NCI-H146 (cell line): ENCODE measurements at regions not wholly inside any gene's neighbourhood (a gene's known extent, or its start where the extent isn't known, plus 50 kb on each side); places are given as distances from the start of the nearest gene placed in this dataset.
"Not testable (repeated sequence)": the region's sequence is repeated elsewhere in the genome, so short reads cannot be mapped to it uniquely, and the experiment has no call there.

ENCODE experiments used
- DNase-seq: peaks from one replicate; lab custom pipeline; 2025; lab: John Stamatoyannopoulos, UW

DNA sequence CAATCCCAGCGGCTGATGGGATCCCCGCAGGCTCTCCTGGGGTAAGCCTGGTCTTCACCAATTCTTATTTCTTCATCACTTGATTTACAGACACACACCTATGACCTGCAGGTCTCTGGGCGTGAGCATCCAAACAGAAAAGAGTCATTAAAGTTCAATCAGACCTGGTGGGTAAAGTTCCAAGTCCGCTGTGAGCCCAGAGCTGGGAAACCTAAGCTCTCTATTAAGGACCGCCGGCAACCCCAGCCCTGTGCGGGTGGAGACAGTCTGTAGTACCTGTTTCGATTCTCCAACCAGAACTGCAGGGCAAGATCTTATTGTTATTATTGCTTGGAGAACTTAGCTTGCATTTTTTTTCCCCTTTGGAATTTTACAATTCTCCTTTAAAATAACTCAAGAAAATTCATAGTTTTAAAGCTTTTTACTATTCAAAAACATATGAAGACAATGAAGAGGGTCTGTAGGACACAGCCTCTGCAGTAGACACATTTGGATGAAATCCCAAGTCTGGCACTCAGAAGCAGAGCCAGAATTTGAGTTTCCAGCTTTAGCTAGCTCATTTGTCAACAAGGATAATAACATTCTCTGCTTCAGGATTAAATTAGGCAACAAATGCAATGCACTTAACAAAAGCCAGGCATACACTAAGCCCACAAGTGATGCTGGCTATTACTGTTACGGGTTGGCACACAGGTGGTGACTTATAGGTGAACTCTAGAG is 376.4 kb downstream of the INSIG2 start:
- no peak for DNase-seq

- DNase-seq: no peak
Measured at GRCh38 chr2:118464046-118464445, 375.8 kb downstream of the INSIG2 start.

DNA sequence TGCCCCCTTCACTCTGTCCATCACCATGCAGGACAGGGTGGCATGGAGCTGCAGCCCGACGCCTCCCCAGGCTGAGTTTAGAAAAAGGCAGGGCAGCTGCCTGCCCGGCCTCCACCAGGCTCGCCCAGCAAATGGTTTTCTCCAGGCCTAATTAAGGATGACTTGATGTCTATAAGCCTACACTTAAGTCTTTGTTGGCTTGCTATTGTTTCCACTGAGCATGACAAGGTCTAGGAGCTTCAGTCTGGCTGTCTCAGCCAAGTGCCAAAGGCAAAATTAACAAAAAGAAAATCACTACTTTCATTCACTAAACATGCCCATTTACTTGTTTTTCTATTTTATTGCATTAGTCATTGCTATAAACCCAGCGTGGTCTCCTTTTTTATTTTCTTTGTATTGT is 372.2 kb downstream of the INSIG2 start:
- no peak for DNase-seq

- DNase-seq: no peak
Measured at GRCh38 chr2:118459426-118459825, 371.2 kb downstream of the INSIG2 start.

- no peak for DNase-seq
Measured at GRCh38 chr2:118457951-118458350, 369.7 kb downstream of the INSIG2 start.

GRCh38 chr2:118449401-118449800 is 361.1 kb downstream of the INSIG2 start:
- no peak for DNase-seq

DNA sequence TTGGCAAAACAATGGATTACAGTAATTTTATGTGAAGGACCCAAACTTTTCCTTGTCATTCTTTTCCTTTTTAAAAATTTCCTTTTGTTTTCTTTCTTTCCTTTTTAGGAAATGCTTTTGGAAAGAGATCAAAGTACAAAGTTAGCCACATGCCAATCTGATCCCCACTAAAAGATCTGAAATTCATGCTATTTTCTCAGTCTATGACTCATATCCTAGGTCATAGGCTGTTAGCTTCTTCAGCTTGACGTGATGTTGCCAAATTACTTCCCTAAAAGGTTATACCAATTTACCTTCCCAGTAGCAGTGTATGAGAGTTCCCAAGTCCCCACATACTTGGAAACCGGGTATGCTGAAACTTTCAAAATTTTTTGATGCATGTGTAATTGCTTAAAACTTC is 355.3 kb downstream of the INSIG2 start:
- DNase-seq: no peak

GRCh38 chr2:118442996-118443553 is 354.8 kb downstream of the INSIG2 start:
- no peak for DNase-seq

- no peak for DNase-seq
Measured at GRCh38 chr2:118442046-118442445, 353.8 kb downstream of the INSIG2 start.

DNA sequence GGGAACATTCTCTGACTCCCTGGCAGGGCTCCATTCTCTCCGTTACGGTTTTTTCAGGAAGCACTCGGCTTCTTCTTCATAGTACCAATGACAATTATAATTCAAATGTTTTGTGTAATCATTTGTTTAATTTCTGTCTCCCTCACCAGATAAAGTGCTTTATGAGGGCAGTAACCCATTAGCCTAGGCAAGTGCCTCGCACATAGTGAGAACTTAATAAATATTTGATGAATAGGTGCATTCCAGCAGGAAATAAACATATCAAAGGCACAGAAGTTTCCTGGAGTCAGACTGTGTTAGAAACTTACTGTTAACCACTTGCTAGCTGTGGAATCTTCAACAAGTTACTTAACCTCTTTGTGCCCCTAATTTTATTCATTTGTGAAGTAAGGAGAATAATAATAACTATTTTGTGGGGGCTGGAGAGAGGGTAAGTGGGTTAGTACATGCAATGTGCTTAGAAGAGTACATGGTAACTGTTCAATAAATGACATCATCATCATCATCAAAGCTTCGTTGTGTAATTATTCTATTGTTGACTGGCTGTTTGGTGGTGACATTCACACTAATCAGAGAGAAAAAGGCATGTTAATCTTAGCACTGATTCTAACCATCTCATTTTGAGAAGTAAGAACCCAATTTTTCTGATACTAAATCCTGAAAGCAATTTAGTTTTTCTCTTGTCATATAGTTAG is 352.3 kb downstream of the INSIG2 start:
- no peak for DNase-seq

- no peak for DNase-seq
Measured at GRCh38 chr2:118437501-118437900, 349.2 kb downstream of the INSIG2 start.

DNA sequence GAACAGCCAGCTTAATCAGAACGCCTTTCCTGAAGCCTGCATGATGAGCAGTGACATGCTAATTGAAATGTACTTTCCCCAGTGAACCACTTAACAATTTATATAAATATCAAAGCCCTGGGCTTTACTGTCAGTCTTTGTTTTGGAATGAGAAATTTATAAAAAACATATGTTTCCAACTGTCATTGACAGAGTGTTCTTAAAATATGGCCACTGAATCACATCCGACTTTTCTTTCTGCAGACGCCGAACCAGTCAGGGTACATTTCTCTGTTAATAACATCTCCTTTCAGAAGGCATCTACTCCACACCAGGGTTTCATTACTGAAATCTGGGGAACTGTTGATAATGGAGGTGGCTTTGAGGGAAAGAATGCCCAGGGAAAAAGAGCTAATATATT is 343.7 kb downstream of the INSIG2 start:
- no peak for DNase-seq

- no peak for DNase-seq
Measured at GRCh38 chr2:118431586-118431985, 343.3 kb downstream of the INSIG2 start.

- no peak for DNase-seq
Measured at GRCh38 chr2:118431165-118431517, 342.9 kb downstream of the INSIG2 start.

DNA sequence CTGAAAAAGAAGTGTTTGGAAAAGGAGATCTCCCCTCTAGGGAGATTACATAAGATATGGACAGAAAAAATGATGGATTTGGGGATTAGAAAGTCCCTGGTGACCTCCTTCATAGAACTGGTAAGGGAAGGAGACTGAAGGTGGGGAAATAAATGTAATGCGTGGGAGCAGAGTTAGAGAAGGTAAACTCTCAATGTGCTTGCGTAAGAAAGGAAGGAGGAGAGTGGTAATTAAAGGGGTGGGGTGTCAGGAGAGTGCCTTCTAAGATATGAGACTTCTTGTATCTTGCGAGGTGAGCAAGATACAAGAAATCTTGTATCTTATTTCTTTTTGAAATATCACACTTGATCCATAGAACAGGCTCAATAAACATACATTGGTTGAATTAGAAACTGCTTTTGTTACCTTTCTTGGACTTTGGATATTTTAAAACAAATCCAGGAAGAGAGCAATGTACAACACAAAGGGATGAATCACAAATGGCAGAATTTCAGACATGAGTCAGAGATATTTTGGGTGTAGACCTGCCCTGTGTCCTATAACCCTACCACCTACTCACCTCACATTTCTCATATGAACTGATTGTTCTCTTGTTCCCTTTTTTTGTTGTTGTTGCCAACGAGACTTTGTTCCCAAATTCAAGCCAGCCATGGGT is 342.4 kb downstream of the INSIG2 start:
- DNase-seq: no peak

DNA sequence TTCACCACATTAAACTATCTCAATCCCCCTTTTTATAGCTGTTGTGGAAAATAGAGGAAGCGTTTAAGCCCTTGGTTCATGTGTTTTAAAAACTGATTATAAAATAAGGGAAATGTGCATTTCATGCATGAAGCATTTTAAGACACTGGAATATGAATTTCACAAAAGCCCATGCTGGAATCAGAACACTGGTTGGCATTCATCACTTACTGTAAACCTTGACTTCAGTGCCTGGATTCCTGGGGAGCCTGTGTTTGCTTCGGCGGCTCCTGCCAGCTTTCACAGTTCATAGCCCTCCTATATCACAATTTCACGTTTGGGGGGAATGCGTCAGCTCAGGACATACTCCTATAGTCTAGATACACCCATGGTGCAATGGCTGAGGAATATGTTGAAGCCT is 336.9 kb downstream of the INSIG2 start:
- no peak for DNase-seq

- DNase-seq: no peak
Measured at GRCh38 chr2:118423776-118424175, 335.5 kb downstream of the INSIG2 start.

DNA sequence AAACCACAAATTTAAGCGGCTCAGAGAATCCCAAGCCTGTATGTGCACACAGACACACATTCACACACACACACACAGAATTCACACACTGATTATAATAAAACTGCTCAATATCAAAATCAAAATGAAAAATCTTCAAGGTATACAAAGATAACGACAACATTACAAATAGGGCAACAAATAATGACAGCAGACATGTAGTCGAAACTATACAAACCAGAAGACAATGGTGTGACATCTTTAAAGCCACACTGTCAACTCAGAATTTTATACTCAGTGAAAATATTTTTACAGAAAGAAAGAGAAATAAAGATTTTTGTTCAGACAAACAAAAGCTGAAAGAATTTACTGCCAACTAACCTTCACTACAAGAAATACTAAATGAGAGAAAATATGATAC is 333.4 kb downstream of the INSIG2 start:
- no peak for DNase-seq

DNA sequence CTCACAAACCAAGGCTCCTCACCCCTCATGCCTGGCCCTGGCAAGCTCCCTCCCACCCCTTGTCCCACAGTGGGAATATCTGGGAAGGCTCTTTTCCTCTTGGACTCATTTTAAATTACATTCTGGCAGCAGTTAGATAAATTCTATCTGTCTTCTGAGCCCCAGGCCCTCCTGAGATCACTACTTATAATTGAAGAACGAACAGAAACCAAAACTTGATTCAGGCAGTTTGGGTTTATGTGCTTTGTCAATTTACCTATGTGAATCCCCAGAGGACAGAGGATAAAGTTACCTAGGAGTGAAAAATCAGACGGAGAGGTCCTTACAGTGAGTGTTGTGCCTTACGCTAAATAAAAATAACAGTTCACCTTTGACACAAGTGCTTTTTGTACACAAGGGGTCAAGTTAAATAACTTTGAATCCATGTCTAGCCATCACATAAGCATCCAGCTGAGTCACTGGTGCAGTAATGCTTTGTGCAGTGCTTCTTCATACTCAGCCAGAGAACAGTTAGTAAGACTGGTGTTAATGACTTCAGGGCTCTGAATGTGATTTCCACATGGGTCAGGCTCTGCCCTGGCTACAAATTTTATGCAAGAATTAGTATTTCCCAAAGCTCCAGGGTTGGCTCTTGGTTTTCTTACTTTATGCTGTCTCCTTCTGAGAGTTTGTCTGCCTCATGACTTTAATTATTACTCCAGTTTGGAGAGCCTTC is 329.3 kb downstream of the INSIG2 start:
- DNase-seq: no peak

GRCh38 chr2:118415186-118415585 is 326.9 kb downstream of the INSIG2 start:
- DNase-seq: not testable (repeated sequence)

- no peak for DNase-seq
Measured at GRCh38 chr2:118403658-118404451, 315.6 kb downstream of the INSIG2 start.

GRCh38 chr2:118388771-118389170 is 300.5 kb downstream of the INSIG2 start:
- DNase-seq: no peak
